Suprapubic skin (tissue), 4 donors: ENCODE measurements at regions not wholly inside any gene's neighbourhood (a gene's known extent, or its start where the extent isn't known, plus 50 kb on each side); places are given as distances from the start of the nearest gene placed in this dataset.

Source experiments
- CTCF ChIP-seq, 2 donors: fragments of 200-600 bp in 1 of 2; fragments of 450-650 bp in 1 of 2; sonication (generic) in 1 of 2; IDR thresholded peaks; one replicate each; pipeline ENCODE4 v1.5.1; 2016 to 2019; ENCODE audit warnings: antibody characterized with exemption in 2 of 2, mild to moderate bottlenecking in 1 of 2, moderate library complexity in 1 of 2
- EP300 ChIP-seq: sonication (generic); formaldehyde crosslinking; IDR thresholded peaks from one replicate; pipeline ENCODE4 v1.6.1; 2017; ENCODE audit warnings: antibody characterized with exemption
- POLR2A ChIP-seq, 2 donors: fragments of 450-650 bp; IDR thresholded peaks; one replicate each; pipeline ENCODE4 v1.6.1; 2017; ENCODE audit warnings: antibody characterized with exemption in 2 of 2, mild to moderate bottlenecking in 2 of 2, moderate library complexity in 2 of 2
- POLR2AphosphoS5 ChIP-seq, 3 donors: sonication (generic); formaldehyde crosslinking; IDR thresholded peaks; one replicate each; pipeline ENCODE4 v1.6.1; 2017; ENCODE audit warnings: antibody characterized with exemption in 3 of 3

GRCh38 chr15:91411586-91411985 is 311.5 kb downstream of the SV2B start:
- TF ChIP-seq CTCF (IDR thresholded peaks at IDR 0.05) = no peak
- TF ChIP-seq EP300 = no peak
- TF ChIP-seq POLR2A (IDR thresholded peaks at IDR 0.05) = no peak
- no peak for TF ChIP-seq POLR2AphosphoS5 (IDR thresholded peaks at IDR 0.05)
